ENCODE measurements at regions not wholly inside any gene's neighbourhood (a gene's known extent, or its start where the extent isn't known, plus 50 kb on each side); places are given as distances from the start of the nearest gene placed in this dataset.

DNA sequence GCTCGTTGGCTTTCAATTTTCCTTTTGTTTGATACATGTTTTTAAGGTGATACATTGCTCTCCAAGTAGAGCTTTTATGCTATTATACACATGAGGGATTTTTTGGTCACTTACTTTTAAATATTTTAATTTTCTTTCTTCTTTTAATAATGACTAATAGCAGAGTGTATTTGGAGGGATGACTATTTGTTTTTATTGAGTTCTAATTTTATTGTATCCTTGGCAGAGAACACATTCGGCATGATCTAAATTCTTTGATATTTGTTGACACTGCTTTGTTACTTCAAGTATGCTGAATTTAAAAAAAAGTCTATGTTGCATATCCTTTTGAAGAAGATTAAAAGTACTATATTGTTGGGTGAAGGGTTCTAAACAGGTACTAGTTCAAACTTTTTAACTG is 149.9 kb upstream of the PDZRN3 start:
- ChIA-PET POLR2A (ENCODE audit: low non-redundant PET) (no interaction called here), CTCF (no interaction called here)
- Histone ChIP-seq H3K4me1 (ENCODE audit: insufficient read depth, low read length, poor library complexity, severe bottlenecking) (no peaks in the 10 kb centered on the region), H3K4me3 (ENCODE audit: low read depth, low read length, poor library complexity, severe bottlenecking) (no peak overlapping the region), H3K27ac (ENCODE audit: low read depth, low read length, poor library complexity, severe bottlenecking) (no peak overlapping the region), H3K9me3 (ENCODE audit: low read depth, low read length, poor library complexity, severe bottlenecking) (no peaks in the 10 kb centered on the region), H3K36me3 (ENCODE audit: insufficient read depth, low read length, poor library complexity, severe bottlenecking) (no peaks in the 10 kb centered on the region), H3K27me3 (replicated peaks; ENCODE audit: insufficient read depth, low read depth, low read length, poor library complexity) (no peaks in the 10 kb centered on the region)
- no peak for DNase-seq (ENCODE audit: low spot score)
- no TSS peak for BruUV-seq (replicated peaks)
- intact Hi-C loops (cut with micrococcal nuclease; ENCODE audit: unreplicated experiment): no loop called here
- no peak for TF ChIP-seq EZH2 (IDR thresholded peaks at IDR 0.05; ENCODE audit: borderline replicate concordance, low read depth, low read length, poor library complexity, severe bottlenecking)
- TF ChIP-seq CTCF (conservative IDR thresholded peaks at IDR 0.05; ENCODE audit: low read depth, low read length): no peak

DNA sequence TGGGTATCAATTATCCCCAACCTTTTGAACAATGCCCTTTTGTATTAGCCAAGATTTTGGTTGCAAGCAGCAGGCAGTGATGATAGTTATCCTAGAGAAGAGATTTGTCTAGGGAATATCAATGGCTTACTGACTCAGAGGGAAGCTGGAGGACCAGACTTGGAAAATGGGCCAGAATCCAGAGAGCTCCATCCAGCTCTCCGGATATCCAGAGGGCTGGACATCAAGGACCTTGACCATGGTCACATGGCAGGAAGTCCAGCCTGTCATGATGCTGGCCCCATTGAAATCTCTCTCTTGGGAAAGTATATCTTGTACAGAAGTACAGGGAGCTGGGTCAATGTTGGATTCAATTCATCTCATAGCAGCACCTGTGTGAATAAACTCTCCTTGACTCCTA is 148.5 kb upstream of the PDZRN3 start:
- Histone ChIP-seq H3K9me3 (ENCODE audit: low read depth, low read length, poor library complexity, severe bottlenecking) (no peaks in the 10 kb centered on the region), H3K27me3 (replicated peaks; ENCODE audit: insufficient read depth, low read depth, low read length, poor library complexity) (no peaks in the 10 kb centered on the region), H3K4me3 (ENCODE audit: low read depth, low read length, poor library complexity, severe bottlenecking) (no peak overlapping the region), H3K27ac (ENCODE audit: low read depth, low read length, poor library complexity, severe bottlenecking) (no peak overlapping the region), H3K36me3 (ENCODE audit: insufficient read depth, low read length, poor library complexity, severe bottlenecking) (no peaks in the 10 kb centered on the region), H3K4me1 (ENCODE audit: insufficient read depth, low read length, poor library complexity, severe bottlenecking) (no peaks in the 10 kb centered on the region)
- intact Hi-C loops (cut with micrococcal nuclease; ENCODE audit: unreplicated experiment): no loop called here
- no TSS peak for BruUV-seq (replicated peaks)
- TF ChIP-seq CTCF (conservative IDR thresholded peaks at IDR 0.05; ENCODE audit: low read depth, low read length): no peak
- TF ChIP-seq EZH2 (IDR thresholded peaks at IDR 0.05; ENCODE audit: borderline replicate concordance, low read depth, low read length, poor library complexity, severe bottlenecking): no peak
- POLR2A ChIA-PET (ENCODE audit: low non-redundant PET): no interaction called here
- CTCF ChIA-PET: no interaction called here
- DNase-seq (ENCODE audit: low spot score): no peak

DNA sequence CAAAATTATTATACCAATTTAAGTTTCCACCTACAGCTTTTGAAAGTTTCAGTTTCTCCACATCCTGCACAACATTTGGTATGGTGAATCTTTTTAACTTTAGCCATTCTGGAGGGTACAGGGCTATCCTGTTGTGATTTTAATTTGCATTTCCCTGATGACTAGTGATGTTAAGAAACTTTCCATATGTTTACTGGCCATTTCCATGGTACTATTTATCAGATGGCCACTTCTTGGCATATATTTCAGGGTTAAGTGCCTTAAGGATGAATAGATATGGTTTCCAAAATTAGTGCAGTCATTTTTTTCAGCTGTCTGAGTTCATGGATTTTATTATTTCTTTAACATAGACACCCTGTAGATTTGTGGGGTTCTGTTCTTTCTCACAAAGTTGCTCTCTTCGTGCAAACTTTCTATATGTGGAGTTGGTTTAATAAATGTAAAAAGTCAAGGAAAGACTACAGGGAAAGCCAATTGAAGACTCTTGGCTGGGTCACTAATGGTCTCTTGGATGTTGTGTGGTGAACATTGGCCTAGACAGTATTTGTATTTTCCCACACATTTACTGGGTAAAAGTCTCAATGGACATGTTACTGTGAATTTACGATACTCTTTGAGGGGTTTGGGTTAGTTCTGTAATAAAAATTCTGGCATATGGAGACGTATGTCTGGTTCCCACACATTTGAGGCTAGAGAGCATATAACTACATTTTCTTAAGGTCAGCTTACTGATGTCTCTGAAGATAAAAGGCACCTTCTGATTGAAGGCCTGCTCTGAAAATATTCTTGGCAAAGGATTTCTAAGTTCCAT is 147.5 kb upstream of the PDZRN3 start:
- ChIA-PET CTCF (no interaction called here), POLR2A (ENCODE audit: low non-redundant PET) (no interaction called here)
- H3K27me3 ChIP-seq (replicated peaks; ENCODE audit: insufficient read depth, low read depth, low read length, poor library complexity): no peaks in the 10 kb centered on the region
- intact Hi-C loops (cut with micrococcal nuclease; ENCODE audit: unreplicated experiment): no loop called here
- H3K36me3 ChIP-seq (ENCODE audit: insufficient read depth, low read length, poor library complexity, severe bottlenecking): no peaks in the 10 kb centered on the region
- H3K27ac ChIP-seq (ENCODE audit: low read depth, low read length, poor library complexity, severe bottlenecking): no peak overlapping the region
- no TSS peak for BruUV-seq (replicated peaks)
- H3K4me3 ChIP-seq (ENCODE audit: low read depth, low read length, poor library complexity, severe bottlenecking): no peak overlapping the region
- H3K9me3 ChIP-seq (ENCODE audit: low read depth, low read length, poor library complexity, severe bottlenecking): no peaks in the 10 kb centered on the region
- no peak for TF ChIP-seq EZH2 (IDR thresholded peaks at IDR 0.05; ENCODE audit: borderline replicate concordance, low read depth, low read length, poor library complexity, severe bottlenecking)
- TF ChIP-seq CTCF (conservative IDR thresholded peaks at IDR 0.05; ENCODE audit: low read depth, low read length): no peak
- no peak for DNase-seq (ENCODE audit: low spot score)
- H3K4me1 ChIP-seq (ENCODE audit: insufficient read depth, low read length, poor library complexity, severe bottlenecking): no peaks in the 10 kb centered on the region
